ENCODE measurements at regions not wholly inside any gene's neighbourhood (a gene's known extent, or its start where the extent isn't known, plus 50 kb on each side); places are given as distances from the start of the nearest gene placed in this dataset.
"Not testable (repeated sequence)": the region's sequence is repeated elsewhere in the genome, so short reads cannot be mapped to it uniquely, and the experiment has no call there.

- DNase-seq, result no peak
Measured at GRCh38 chr2:78754930-78755329, 270.6 kb upstream of the REG3G start.

GRCh38 chr2:78757191-78757590, 268.3 kb upstream of the REG3G start:
- no peak for DNase-seq

DNA sequence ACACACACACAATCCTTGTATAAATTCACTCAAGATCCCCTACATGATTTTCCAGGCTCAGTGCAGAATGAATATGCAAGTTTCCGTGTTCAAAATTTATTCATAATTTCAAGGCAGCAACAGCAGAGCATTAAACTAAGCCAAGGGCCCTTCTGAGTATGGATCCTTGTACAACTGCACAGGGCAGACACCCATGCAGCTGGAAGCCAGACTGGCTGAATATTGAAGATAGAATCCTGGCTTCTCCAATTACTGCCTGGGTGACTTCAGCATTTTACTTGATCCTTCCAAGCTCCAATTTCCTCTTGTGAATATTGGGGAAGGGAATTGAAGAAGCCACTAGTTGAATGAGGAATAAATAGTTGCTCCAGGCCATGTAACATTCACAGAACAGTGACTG, 267.9 kb upstream of the REG3G start:
- DNase-seq, result no peak

GRCh38 chr2:78758765-78759164, 266.7 kb upstream of the REG3G start:
- DNase-seq, result not testable (repeated sequence)

GRCh38 chr2:78766459-78766858, 259.0 kb upstream of the REG3G start:
- DNase-seq, result no peak

DNA sequence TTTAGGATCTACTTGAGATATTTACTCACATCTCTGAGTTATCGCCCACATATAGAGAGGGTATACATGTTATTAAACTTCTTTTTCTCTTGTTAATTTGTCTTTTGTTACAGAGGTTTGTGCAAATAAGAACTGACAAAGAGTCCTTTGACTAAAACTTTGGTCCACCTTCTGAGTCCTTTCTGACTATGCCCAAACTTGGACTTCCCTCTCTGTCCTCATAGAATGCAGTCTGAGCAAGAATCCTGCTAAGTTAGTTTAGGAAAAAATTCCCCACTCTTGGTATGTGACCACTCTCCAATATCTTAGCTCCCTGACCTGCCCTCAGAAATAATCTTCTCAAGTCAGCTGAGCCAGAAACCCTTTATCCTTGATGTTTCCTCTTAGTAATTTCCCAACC, 257.5 kb upstream of the REG3G start:
- DNase-seq, result no peak

DNA sequence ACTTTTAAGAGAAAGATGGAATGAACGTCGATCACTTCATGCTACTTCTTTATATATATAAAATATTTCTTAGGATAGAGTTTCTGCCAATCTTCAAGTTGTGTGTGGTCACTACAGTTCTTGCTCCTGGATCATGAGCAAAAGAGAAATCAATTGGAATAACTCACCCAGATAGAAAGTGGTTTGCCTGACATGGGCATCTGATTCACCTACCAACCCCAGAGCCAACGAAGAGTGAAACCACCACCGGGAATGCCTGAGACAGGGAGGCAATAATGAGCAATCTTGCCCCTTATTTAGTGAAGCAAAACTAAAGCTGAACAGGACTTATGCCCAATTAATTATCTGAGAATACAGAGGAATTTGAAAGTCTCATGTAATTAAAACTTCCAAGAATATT, 250.2 kb upstream of the REG3G start:
- DNase-seq, result no peak

DNA sequence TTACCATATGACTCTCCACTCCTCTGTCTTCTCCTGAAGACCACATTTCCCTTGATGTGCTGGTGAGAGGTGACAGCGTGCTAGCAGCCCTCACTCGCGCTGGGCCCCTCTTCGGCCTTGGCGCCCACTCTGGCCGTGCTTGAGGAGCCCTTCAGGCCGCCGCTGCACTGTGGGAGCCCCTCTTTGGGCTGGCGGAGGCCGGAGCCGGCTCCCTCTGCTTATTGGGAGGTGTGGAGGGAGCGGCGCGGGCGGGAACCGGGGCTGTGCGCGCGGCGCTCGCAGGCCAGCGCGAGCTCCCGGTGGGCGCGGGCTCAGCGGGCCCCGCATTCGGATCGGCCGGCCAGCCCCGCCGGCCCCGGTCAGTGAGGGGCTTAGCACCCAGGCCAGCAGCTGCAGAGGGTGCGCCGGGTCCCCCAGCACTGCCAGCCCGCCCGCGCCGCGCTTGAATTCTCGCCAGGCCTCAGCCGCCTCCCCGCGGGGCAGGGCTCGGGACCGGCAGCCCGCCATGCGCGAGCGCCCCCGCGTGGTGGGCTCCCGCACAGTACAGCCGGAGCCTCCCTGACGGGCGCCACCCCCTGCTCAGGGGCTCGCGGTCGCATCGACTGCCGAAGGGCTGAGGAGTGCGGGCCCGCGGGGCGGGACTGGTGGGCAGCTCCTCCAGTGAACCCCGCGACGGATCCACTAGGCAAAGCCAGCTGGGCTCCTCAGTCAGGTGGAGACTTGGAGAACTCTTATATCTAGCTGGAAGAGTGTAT, 246.6 kb upstream of the REG3G start:
- no peak for DNase-seq

DNA sequence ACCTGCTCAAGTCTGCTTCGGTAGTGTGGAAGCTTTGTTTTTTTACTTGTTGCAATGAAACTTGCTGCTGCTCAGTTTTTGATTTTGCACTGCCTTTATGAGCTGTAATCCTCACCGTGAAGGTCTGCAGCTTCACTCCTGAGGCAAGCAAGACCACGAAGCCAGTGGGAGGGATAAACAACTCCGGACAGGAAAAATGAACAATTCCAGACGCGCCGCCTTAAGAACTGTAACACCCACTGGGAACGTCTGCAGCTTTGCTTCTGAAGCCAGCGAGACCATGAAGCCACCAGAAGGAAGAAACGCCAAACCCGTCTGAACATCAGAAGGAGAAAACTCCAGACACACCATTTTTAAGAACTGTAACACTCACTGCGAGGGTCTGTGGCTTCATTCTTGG, 245.7 kb upstream of the REG3G start:
- DNase-seq, result no peak

GRCh38 chr2:78780256-78780655, 245.2 kb upstream of the REG3G start:
- DNase-seq, result peak; percentile 16

DNA sequence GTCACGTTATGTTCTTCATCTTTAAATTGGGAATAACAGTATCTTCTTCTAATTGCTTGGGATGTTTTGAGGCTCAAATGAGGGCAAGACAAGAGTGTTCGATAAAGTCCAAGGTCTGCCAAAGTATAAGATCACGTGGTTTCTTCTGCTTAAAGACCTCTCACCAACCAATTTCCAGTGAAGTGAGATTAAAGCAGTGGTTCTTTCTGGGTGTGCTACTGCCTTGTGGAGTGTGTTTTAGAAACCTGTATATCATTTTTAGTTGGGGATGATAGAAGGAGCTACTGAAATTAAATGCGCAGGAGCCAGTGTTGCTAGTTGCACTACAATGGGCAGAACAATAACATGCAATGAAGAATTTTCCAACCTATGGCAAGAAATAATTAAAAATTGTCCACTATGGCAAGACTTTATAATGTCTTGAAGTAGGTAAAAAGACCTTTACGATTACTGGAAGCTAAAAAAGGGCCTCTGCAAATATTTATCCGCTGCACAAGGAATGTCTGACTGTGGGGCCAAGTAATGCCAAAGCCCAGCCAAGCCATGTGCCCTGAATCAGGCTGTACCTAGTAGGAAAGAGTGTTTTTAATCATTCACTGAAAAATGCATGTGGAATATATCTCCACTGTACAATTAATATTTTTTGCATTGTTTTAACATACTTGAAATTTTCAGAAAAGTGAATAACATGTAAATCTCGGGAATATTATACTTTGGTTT, 244.5 kb upstream of the REG3G start:
- DNase-seq, result no peak

DNA sequence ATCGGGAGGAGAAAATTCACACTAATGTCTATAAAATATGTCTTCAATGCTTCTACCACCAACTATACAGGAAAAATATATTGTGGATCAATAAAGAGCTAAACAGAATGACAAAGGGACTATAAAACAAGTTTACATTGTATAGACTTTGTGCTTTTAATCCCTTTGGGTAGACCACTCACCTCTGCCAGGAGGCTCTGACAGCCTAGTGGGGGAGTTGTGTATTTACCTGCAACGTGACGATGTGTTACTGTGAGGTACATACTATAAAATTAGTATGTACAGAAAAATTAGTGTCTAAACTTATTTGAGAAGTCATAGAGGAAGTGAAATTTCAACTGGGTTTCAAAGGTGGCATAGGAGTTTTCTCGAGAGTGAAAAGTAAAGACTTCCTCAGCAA, 243.3 kb upstream of the REG3G start:
- no peak for DNase-seq

DNA sequence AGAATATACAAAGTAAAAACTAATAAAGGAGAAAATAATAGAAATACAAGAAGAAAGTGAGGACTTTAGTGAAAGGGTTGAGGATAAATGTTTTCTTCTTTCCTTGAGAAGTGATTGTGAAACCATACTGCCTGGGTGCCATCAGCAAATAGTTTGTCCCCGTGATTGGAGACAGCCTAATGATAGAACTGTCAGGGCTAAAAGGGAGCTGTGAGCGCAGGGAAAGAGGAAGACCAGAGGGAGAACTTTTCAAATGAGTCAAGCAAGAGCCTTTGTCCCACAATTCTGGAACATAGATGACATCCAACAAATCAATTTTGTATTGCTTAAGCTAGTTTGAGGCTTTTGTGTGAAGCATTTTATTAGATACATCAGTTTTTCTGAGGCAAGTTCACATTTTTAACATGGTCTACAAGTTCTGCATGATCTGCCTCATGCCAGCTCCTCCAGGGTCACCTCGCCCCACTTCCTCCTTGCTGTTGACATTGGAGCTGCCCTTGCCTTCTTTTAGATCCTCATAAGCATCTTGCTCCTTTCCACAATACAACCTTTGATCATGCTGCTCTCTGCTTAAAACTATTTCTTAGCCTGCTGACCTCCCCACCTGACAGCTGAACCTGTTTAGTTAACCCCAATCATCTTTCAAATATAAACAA, 213.4 kb upstream of the REG3G start:
- DNase-seq, result no peak

GRCh38 chr2:78814331-78814986, 211.0 kb upstream of the REG3G start:
- no peak for DNase-seq

- no peak for DNase-seq
Measured at GRCh38 chr2:78817430-78817829, 208.1 kb upstream of the REG3G start.

- DNase-seq, result no peak
Measured at GRCh38 chr2:78832481-78832880, 193.0 kb upstream of the REG3G start.

DNA sequence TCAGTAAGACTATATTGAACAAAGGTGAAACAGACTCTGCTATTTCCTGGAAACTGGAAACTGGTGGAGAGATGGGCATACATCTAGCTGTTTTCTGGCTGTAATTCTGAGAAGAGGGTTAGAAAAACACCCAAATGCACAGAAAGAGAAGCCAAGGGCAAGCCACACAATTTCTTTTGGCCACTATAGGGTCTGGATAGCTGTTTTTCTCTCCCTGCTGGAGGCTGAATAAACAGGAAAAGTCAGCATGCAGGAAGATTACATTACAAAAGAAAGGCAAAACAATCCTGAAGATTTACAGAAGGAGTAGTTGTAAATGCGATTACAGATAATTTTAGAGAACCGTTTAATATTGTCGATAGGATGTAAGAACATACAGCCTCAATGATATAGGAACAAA, 186.2 kb upstream of the REG3G start:
- DNase-seq, result no peak

DNA sequence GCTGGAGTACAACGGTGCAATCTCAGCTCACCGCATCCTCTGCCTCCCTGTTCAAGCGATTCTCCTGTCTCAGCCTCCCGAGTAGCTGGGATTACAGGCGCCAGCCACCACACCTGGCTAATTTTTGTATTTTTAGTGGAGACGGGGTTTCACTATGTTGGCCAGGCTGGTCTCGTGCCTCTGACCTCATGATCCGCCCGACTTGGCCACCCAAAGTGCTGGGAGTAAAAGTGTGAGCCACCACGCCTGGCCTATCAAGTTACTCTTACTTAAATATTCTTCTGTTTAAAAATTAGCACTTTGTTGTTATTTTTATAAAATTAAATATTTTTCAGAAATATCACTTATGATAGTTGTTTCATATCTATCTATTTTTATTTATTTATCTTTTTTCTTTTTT, 185.2 kb upstream of the REG3G start:
- not testable (repeated sequence) for DNase-seq

DNA sequence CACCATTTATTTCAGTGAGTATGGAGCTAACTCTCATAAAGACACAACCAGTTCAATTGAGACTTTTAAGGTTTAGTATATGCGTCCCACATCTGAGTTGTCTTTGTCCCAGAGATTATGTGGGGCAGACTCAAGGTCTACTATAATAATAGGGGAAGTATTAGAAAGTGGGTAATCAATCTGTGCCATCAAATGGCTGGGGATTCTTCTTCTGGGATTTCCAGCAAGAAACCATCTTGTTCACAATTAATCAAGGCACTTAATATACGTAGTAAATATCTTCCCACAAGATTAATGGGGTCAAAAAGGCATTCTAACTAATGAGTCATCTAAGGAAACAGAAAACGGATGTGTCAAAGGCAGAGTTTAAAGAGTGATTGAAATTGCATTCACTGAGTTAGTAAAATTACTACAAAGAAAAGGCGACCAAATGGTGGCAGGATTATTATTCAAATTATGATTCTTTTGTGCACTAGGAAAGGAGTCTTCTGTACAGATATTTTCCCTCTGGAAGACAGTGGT, 179.8 kb upstream of the REG3G start:
- DNase-seq, result no peak

GRCh38 chr2:78861546-78861945, 164.0 kb upstream of the REG3G start:
- no peak for DNase-seq

DNA sequence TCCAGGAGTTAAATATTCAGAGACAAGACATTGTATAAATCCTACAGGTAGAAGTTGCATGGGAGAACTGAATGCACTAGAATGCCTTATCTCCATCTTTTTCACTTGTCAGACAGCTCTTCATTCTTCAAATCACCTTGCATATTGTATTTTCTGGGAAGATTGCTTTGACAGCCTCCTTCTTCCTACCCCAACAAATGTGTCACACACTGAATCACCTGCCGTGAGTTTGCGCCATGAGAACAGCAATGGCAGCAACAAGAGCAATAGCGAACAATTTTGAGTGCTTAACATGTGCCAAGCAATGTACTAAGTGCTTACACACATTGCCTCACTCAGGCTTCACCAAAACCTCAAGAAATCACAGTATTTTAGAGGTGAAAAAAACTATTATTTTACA, 161.3 kb upstream of the REG3G start:
- no peak for DNase-seq

DNA sequence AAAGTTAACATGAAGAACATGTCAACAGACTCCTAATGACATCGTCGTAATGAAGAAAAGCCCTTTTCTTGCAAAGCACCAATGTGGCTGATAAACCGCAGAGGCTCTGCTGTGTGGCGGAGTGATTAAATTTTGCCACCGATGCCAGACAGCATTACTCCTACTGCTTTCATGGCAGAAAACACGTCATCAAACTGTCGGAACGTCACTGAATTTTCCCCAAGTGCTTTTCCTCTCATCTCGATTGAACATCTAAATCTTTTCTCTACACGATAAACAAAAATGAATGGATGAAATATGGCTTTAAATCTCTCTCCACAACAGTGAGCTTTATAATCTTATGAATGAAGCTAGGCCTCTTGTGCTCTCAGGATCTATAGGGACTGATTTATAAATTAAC, 159.8 kb upstream of the REG3G start:
- DNase-seq, result no peak

DNA sequence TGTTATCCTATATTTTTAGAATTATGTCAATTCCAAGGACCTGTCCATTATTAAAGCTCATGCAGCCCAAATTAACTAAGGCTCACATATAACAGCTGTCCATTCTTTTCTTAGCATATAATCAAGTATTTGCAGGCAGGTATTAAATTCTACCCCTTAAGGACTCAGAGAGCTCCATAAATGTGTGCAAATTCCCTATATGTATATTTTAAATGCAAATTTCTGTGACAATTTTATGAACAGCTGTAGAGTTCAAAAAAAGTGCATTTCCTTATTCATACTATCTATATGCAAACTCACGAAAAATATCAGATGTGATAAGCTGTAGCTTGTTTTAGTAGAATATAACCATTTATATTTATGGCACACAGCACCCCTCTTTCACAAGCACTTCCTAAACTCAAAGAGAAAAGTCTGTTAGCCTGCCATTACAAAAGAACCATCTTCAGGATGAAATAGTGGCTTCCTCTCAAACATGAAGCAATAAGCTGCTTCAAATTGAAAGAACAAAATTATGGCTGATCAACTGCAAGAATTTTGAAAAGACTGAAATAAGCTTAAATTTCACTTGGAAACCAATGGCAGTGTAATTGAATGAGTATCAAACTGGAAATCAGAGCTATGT, 155.0 kb upstream of the REG3G start:
- DNase-seq, result no peak

Measured in NCI-H1417 treated with DMSO at 0.1 percent for 48 hours (cell line).